Ramos (cell line): ENCODE measurements at regions not wholly inside any gene's neighbourhood (a gene's known extent, or its start where the extent isn't known, plus 50 kb on each side); places are given as distances from the start of the nearest gene placed in this dataset.

Experiments used
- in situ Hi-C: fragments of 300-500 bp; cut with MboI; formaldehyde crosslinking; loops from one replicate; pipeline ENCODE4 v1.14.3; 2022; ENCODE audit warnings: low sequenced_read_pairs; ENCODE audit not compliant: unreplicated experiment

GRCh38 chr20:12598894-12599293 is 409.9 kb upstream of the SPTLC3 start:
- in situ Hi-C loops = no loop called here

- in situ Hi-C loops = no loop called here
Measured at GRCh38 chr20:12599494-12599893, 409.3 kb upstream of the SPTLC3 start.

- in situ Hi-C loops = no loop called here
Measured at GRCh38 chr20:12605751-12606150, 403.0 kb upstream of the SPTLC3 start.

GRCh38 chr20:12610871-12611270 is 397.9 kb upstream of the SPTLC3 start:
- in situ Hi-C loops = no loop called here

- in situ Hi-C loops = no loop called here
Measured at GRCh38 chr20:12614764-12615163, 394.0 kb upstream of the SPTLC3 start.

- in situ Hi-C loops = no loop called here
Measured at GRCh38 chr20:12617076-12617475, 391.7 kb upstream of the SPTLC3 start.

GRCh38 chr20:12623870-12624269 is 384.9 kb upstream of the SPTLC3 start:
- in situ Hi-C loops = no loop called here

GRCh38 chr20:12627485-12627884 is 381.3 kb upstream of the SPTLC3 start:
- in situ Hi-C loops = no loop called here

GRCh38 chr20:12638633-12639312 is 370.0 kb upstream of the SPTLC3 start:
- in situ Hi-C loops = no loop called here

- in situ Hi-C loops = no loop called here
Measured at GRCh38 chr20:12640251-12640650, 368.5 kb upstream of the SPTLC3 start.

- in situ Hi-C loops = no loop called here
Measured at GRCh38 chr20:12641619-12642018, 367.2 kb upstream of the SPTLC3 start.

GRCh38 chr20:12644461-12644860 is 364.3 kb upstream of the SPTLC3 start:
- in situ Hi-C loops = no loop called here

GRCh38 chr20:12649234-12649633 is 359.5 kb upstream of the SPTLC3 start:
- in situ Hi-C loops = no loop called here

GRCh38 chr20:12653642-12654041 is 355.1 kb upstream of the SPTLC3 start:
- in situ Hi-C loops = no loop called here

GRCh38 chr20:12659942-12660341 is 348.8 kb upstream of the SPTLC3 start:
- in situ Hi-C loops = no loop called here

- in situ Hi-C loops = no loop called here
Measured at GRCh38 chr20:12660918-12661317, 347.9 kb upstream of the SPTLC3 start.

- in situ Hi-C loops = no loop called here
Measured at GRCh38 chr20:12670301-12670700, 338.5 kb upstream of the SPTLC3 start.

GRCh38 chr20:12673352-12673751 is 335.4 kb upstream of the SPTLC3 start:
- in situ Hi-C loops = no loop called here

GRCh38 chr20:12677925-12678324 is 330.8 kb upstream of the SPTLC3 start:
- in situ Hi-C loops = no loop called here

- in situ Hi-C loops = no loop called here
Measured at GRCh38 chr20:12679447-12679846, 329.3 kb upstream of the SPTLC3 start.

- in situ Hi-C loops = no loop called here
Measured at GRCh38 chr20:12682613-12683012, 326.2 kb upstream of the SPTLC3 start.

- in situ Hi-C loops = no loop called here
Measured at GRCh38 chr20:12687476-12687875, 321.3 kb upstream of the SPTLC3 start.

GRCh38 chr20:12695937-12696336 is 312.8 kb upstream of the SPTLC3 start:
- in situ Hi-C loops = no loop called here
